Lower leg skin (tissue), 3 donors: ENCODE measurements at regions not wholly inside any gene's neighbourhood (a gene's known extent, or its start where the extent isn't known, plus 50 kb on each side); places are given as distances from the start of the nearest gene placed in this dataset.

Experiments
- CTCF ChIP-seq, 3 donors: fragments of 450-650 bp; IDR thresholded peaks; one replicate each; pipeline ENCODE4 v1.5.1; 2016; ENCODE audit warnings: antibody characterized with exemption in 3 of 3, mild to moderate bottlenecking in 3 of 3, moderate library complexity in 2 of 3
- POLR2A ChIP-seq, 2 donors: fragments of 450-650 bp; IDR thresholded peaks; one replicate each; pipeline ENCODE4 v1.6.1; 2016 to 2017; ENCODE audit warnings: antibody characterized with exemption in 2 of 2, mild to moderate bottlenecking in 1 of 2, moderate library complexity in 1 of 2

DNA sequence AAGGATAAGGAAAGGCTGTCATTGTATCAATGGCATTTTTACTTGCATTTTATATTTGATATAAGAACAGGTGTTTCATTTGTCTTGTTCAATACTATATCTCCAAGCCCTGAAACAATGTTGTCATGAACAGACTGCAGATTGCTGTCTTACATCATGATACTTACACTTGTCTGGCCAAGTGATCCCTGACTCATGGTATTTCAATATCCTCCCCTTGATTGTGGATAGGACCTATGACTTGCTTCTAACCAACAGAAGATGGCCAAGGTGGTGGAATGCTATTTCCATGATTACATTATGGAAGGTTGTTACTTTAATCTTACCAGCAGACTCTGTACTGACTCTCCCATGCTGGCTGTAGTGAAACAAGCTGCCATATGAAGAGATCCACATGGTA lies 471.1 kb downstream of the CCDC85A start:
- no peak for TF ChIP-seq CTCF (IDR thresholded peaks at IDR 0.05)
- TF ChIP-seq POLR2A (IDR thresholded peaks at IDR 0.05) = no peak
